Activated CD8-positive, alpha-beta memory T cell treated with anti-CD3 and anti-CD28 coated beads, Interleukin-2, amount 50 U/mL, for 48 hours (primary cell): ENCODE measurements at regions not wholly inside any gene's neighbourhood (a gene's known extent, or its start where the extent isn't known, plus 50 kb on each side); places are given as distances from the start of the nearest gene placed in this dataset.
"Not testable (repeated sequence)": the region's sequence is repeated elsewhere in the genome, so short reads cannot be mapped to it uniquely, and the experiment has no call there.

Experiments
- DNase-seq: peaks from one replicate; pipeline ENCODE4 v3.0.0-alpha.2; 2020

- no peak for DNase-seq
Observed at GRCh38 chr15:20344601-20345400, 196.8 kb downstream of the GOLGA6L6 start.

- not testable (repeated sequence) for DNase-seq
Observed at GRCh38 chr15:20343395-20344211, 198.0 kb downstream of the GOLGA6L6 start.

GRCh38 chr15:20342601-20343394, 198.8 kb downstream of the GOLGA6L6 start:
- not testable (repeated sequence) for DNase-seq

DNA sequence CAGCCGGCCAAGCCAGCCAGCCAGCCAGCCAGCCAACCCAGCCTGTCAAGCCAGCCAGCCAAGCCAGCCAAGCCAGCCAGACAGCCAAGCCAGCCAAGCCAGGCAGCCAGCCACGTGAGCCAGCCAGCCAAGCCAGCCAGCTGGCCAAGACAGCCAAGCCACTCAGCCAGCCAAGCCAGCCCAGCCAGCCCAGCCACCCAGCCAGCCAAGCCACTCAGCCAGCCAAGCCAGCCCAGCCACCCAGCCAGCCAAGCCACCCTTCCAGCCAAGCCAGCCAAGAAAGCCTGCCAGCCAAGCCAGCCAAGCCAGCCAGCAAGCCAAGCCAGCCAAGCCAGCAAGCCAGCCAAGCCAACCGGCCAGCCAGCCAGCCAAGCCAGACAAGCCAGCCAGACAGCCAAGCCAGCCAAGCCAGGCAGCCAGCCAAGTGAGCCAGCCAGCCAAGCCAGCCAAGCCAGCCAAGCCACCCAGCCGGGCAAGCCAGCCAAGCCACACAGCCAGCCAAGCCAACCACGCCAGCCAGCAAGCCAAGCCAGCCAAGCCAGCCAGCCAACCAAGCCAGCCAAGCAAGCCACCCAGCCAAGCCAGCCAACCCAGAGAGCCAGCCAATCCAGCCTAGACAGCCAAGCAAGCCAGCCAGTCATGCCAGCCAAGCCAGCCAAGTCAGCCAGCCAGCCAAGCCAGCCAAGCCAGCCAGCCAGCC, 199.5 kb downstream of the GOLGA6L6 start:
- peak; percentile 71 for DNase-seq

DNA sequence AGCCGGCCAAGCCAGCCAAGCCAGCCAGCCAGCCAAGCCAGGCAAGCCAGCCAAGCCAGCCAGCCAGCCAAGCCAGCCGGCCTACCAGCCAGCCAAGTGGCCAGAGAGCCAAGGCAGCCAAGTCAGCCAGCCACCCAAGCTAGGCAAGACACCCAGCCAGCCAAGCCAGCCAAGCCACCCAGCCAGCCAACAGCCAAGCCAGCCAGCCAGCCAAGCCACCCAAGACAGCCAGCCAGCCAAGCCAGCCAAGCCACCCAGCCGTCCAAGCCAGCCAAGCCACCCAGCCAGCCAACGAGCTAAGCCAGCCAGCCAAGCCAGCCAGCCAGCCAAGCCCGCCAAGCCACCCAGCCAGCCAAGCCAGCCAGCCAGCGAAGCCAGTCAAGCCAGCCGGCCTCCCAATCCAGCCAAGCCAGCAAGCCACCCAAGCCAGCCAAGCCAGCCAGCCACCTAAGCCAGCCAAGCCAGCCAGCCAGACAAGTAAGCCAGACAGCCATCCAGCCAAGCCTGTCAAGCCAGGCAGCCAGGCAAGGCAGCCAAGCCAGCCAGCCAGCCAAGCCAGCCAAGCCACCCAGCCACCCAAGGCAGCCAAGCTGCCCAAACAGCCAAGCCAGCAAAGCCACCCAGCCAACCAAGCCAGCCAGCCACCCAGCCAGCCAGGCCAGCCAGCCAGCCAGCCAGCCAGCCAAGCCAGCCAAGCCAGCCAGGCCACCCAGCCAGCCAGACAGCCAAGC, 200.5 kb downstream of the GOLGA6L6 start:
- peak; percentile 65 for DNase-seq

GRCh38 chr15:20340331-20340811, 201.2 kb downstream of the GOLGA6L6 start:
- DNase-seq: peak; percentile 62

DNA sequence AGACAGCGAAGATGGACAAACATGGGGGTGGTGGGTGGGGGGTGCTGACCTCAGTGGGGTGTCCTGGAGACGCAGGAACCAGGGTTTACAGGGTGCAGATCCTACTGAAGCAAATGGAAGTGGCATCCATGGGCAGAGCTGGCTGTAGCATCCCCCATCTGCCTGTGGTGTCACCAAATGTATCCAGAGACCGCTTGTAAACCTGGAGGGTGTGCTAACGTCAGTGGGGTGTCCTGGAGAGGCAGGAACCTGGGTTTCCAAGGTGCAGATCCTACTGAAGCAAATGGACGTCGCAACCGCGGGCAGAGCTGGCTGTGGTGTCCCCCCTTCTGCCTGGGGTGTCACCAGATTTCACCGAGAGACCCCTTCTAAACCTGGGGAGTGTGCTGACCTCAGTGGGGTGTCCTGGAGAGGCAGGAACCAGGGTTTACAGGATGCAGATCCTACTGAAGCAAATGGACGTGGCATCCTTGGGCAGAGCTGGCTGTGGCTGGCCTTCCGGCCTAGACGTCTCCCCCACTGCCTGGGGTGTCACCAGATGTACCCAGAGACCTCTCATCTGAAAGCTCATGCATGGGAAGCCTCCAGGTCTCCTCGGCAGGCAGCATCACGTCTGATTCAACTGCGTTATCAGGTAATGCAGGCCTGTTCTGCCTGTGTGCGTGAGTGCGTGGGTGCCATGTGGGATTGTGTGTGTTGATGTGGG, 202.4 kb downstream of the GOLGA6L6 start:
- DNase-seq: not testable (repeated sequence)

- DNase-seq: not testable (repeated sequence)
Observed at GRCh38 chr15:20338671-20339070, 202.9 kb downstream of the GOLGA6L6 start.

DNA sequence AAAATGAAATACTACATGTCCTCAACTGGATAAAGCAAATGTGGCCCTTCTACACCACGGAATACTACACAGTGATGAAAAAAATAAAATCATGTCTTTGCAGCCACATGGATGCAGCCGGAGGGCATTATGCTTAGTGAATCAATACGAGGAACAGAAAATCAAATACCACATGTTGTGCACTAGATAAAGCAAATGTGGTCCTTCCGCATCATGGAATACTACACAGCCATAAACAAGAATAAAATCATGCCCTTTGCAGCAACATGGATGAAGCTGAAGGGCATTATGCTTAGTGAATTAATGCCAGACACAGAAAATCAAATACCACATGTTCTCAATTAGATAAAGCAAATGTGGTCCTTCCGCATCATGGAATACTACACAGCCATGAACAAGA, 204.4 kb downstream of the GOLGA6L6 start:
- not testable (repeated sequence) for DNase-seq

- DNase-seq: not testable (repeated sequence)
Observed at GRCh38 chr15:20334451-20334850, 207.1 kb downstream of the GOLGA6L6 start.

GRCh38 chr15:20325751-20326150, 215.8 kb downstream of the GOLGA6L6 start:
- DNase-seq: not testable (repeated sequence)

DNA sequence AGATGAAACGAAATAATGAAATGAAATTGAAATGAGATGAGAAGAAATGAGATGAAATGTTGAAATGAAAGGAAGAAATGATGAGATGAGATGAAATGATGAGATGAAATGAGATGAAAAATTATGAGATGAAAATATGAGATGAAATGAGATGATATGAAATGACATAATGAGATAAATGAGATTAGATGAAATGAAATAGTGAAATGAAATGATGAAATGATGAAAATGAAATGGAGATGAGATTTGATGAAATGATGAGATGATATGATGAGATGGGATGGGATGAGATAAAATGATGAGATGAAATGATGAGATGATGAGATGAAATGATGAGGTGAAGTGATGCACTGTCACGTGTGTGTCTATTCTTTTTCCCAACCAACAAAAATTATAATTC, 224.5 kb downstream of the GOLGA6L6 start:
- not testable (repeated sequence) for DNase-seq

DNA sequence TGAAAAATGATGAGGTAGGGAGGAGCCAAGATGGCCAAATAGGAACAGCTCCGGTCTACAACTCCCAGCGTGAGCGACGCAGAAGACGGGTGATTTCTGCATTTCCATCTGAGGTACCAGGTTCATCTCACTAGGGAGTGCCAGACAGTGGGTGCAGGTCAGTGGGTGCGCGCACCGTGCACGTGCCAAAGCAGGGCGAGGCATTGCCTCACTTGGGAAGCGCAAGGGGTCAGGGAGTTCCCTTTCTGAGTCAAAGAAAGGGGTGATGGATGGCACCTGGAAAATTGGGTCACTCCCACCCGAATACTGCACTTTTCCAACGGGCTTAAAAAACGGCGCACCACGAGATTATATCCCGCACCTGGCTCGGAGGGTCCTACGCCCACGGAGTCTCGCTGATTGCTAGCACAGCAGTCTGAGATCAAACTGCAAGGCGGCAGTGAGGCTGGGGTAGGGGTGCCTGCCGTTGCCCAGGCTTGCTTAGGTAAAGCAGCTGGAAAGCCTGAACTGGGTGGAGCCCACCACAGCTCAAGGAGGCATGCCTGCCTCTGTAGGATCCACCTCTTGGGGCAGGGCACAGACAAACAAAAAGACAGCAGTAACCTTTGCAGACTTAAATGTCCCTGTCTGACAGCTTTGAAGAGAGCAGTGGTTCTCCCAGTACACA, 230.5 kb downstream of the GOLGA6L6 start:
- DNase-seq: not testable (repeated sequence)

- no peak for DNase-seq
Observed at GRCh38 chr15:20310603-20311002, 231.0 kb downstream of the GOLGA6L6 start.

- not testable (repeated sequence) for DNase-seq
Observed at GRCh38 chr15:20309966-20310365, 231.6 kb downstream of the GOLGA6L6 start.

DNA sequence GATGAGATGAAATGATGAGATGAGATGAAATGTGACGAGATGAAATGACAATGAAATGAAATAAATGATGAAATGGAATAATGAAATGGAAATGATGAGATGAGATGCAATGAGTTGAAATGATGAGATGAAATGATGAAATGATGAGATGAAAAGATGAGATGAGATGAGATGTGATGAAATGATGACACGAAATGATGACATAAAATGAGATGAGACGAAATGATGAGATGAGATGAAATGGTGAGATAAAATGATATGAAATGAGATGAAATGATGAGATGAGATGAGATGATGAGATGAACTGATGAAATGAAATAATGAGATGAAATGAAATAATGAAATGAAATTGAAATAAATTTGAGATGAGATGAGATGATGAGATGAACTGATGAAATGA, 232.2 kb downstream of the GOLGA6L6 start:
- not testable (repeated sequence) for DNase-seq

DNA sequence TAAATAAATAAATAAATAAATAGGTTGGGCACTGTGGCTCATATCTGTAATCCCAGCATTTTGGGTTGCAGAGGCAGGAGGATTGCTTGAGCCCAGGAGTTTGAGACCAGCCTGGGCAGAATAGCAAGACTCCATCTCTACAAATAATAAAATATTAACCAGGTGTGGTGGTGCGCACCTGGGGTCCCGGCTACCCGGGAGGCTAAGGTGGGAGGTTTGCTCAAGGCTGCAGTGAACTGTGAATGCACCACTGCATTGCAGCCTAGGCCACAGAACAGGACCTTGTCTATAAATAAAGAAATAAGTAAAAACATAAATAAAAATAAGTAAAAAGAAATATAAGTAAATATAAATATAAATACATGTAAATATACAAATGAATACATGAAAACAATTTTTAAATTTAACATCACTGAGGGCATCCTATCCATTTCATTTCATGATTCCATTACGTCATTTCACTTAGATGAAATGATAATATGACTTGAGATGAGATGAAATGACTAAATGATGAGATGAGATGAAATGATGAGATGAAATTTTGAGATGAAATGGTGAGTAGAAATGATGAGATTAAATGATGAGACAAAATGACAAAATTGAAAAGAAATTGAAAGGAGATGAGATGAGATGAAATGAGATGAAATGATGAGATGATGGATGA, 233.4 kb downstream of the GOLGA6L6 start:
- not testable (repeated sequence) for DNase-seq

GRCh38 chr15:20307137-20307536, 234.5 kb downstream of the GOLGA6L6 start:
- DNase-seq: not testable (repeated sequence)

DNA sequence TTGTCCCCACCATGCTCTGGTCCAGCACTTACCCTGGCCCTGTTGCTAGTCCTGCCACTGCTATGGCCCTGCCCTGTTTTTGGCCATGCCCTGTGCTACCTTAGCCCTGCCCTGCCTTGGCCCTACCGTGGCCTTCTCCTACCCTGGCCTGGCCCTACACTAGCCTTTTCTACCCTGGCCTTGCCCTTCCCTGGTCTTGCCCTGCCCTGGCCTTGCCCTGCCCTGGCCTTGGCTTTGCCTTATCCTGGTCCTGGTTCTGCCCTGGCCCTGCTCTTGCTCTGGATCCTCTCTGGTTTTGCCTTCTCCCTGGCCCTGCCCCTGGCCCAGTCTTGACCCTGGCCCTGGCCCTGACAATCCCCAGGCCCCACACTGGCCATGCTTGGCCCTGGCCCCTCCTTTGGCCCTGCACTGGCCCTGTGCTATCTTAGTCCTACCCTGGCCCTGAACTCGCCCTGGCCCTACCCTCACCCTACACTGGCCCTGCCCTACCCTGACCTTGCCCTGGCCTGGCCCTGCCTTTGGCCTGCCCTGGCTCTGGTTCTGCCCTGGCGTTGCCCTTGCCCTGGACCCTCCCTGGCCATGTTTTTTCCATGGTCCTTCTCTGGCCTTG, 235.0 kb downstream of the GOLGA6L6 start:
- DNase-seq: not testable (repeated sequence)
